ENCODE measurements at regions not wholly inside any gene's neighbourhood (a gene's known extent, or its start where the extent isn't known, plus 50 kb on each side); places are given as distances from the start of the nearest gene placed in this dataset.

GRCh38 chr1:238060061-238060460 lies 169.3 kb upstream of the ZP4 start:
- ATAC-seq = no peak
- TF ChIP-seq CTCF (IDR thresholded peaks at IDR 0.05) = no peak

GRCh38 chr1:238052496-238053266 lies 162.0 kb upstream of the ZP4 start:
- H3K27ac ChIP-seq = no peak overlapping the region
- no peaks in the 10 kb centered on the region for H3K27me3 ChIP-seq (ENCODE audit: low read depth)
- H3K4me3 ChIP-seq = no peak overlapping the region
- ATAC-seq (no peak), DNase-seq (no peak)
- intact Hi-C loops (cut with DNase I) = no loop called here
- H3K36me3 ChIP-seq = no peaks in the 10 kb centered on the region
- H3K4me1 ChIP-seq = no peaks in the 10 kb centered on the region
- peaks cover 5% of the 10 kb centered on the region for H3K9me3 ChIP-seq
- no peak for TF ChIP-seq CTCF (IDR thresholded peaks at IDR 0.05)

More at GRCh38 chr1:238060061-238060460, 169.3 kb upstream of the ZP4 start:
- Histone ChIP-seq H3K27me3 (ENCODE audit: low read depth) (no peaks in the 10 kb centered on the region), H3K36me3 (no peaks in the 10 kb centered on the region), H3K4me1 (no peaks in the 10 kb centered on the region), H3K9me3 (no peaks in the 10 kb centered on the region), H3K27ac (no peak overlapping the region), H3K4me3 (no peak overlapping the region)
- no peak for DNase-seq
- intact Hi-C loops (cut with DNase I) = no loop called here

GRCh38 chr1:238029126-238029525 lies 138.4 kb upstream of the ZP4 start:
- ATAC-seq (no peak), DNase-seq (no peak)
- no peaks in the 10 kb centered on the region for H3K27me3 ChIP-seq (ENCODE audit: low read depth)
- H3K36me3 ChIP-seq = no peaks in the 10 kb centered on the region
- no peaks in the 10 kb centered on the region for H3K9me3 ChIP-seq
- H3K4me1 ChIP-seq = no peaks in the 10 kb centered on the region
- intact Hi-C loops (cut with DNase I) = no loop called here
- H3K4me3 ChIP-seq = no peak overlapping the region
- H3K27ac ChIP-seq = no peak overlapping the region
- TF ChIP-seq CTCF (IDR thresholded peaks at IDR 0.05) = no peak

GRCh38 chr1:238027366-238027765 lies 136.6 kb upstream of the ZP4 start:
- H3K4me3 ChIP-seq = no peak overlapping the region
- no peak overlapping the region for H3K27ac ChIP-seq
- ATAC-seq (no peak), DNase-seq (no peak)
- no peaks in the 10 kb centered on the region for H3K36me3 ChIP-seq
- no peaks in the 10 kb centered on the region for H3K9me3 ChIP-seq
- no peak for TF ChIP-seq CTCF (IDR thresholded peaks at IDR 0.05)
- intact Hi-C loops (cut with DNase I) = no loop called here
- no peaks in the 10 kb centered on the region for H3K27me3 ChIP-seq (ENCODE audit: low read depth)
- no peaks in the 10 kb centered on the region for H3K4me1 ChIP-seq

GRCh38 chr1:238023137-238023536 lies 132.4 kb upstream of the ZP4 start:
- intact Hi-C loops (cut with DNase I) = no loop called here
- H3K27ac ChIP-seq = no peak overlapping the region
- H3K4me3 ChIP-seq = no peak overlapping the region
- no peak for TF ChIP-seq CTCF (IDR thresholded peaks at IDR 0.05)
- no peaks in the 10 kb centered on the region for H3K9me3 ChIP-seq
- H3K4me1 ChIP-seq = no peaks in the 10 kb centered on the region
- ATAC-seq (no peak), DNase-seq (no peak)
- no peaks in the 10 kb centered on the region for H3K36me3 ChIP-seq
- no peaks in the 10 kb centered on the region for H3K27me3 ChIP-seq (ENCODE audit: low read depth)

Data from lower lobe of right lung (tissue), 2 donors.